Myocyte (in vitro differentiated cells): ENCODE measurements at regions not wholly inside any gene's neighbourhood (a gene's known extent, or its start where the extent isn't known, plus 50 kb on each side); places are given as distances from the start of the nearest gene placed in this dataset.
"Not testable (repeated sequence)": the region's sequence is repeated elsewhere in the genome, so short reads cannot be mapped to it uniquely, and the experiment has no call there.

Experiments
- DNase-seq: peaks from one replicate; pipeline ENCODE4 v3.0.0-alpha.2; 2012; ENCODE audit warnings: low read depth

DNA sequence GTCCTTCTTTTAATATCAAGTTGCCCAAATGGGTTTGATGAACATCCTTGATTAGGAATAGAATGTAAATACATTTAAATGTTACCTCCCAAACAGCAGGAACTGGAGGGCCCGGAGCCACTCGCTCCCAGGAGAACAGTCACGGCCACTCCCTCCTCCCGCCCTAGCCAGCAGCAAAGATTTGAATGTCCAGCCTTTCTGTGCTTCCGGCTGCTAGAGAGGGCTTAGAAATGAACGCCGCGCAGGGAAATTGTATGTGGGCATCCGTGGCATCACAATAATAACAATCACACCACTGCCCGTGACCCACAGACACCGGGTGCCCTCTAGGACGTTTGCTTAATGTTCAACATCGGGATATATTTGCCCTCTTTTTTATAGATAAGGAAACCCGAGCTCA is 164.9 kb upstream of the SALL3 start:
- no peak for DNase-seq

DNA sequence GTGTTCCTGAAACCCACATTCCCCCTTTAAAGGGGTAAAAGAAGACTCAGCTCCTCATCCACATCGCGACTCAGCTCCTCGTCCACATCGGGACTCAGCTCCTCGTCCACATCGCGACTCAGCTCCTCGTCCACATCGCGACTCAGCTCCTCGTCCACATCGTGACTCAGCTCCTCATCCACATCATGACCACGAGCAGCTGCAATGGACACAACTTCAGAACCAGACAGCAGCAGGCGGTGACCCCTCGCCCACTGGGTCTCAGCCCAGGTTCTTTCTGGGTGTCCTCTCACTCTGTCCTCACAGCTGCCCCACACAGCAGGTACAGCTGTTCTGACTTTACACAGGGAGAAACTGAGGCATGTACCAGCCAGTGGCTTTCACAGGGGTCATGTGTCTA is 163.5 kb upstream of the SALL3 start:
- DNase-seq: no peak

DNA sequence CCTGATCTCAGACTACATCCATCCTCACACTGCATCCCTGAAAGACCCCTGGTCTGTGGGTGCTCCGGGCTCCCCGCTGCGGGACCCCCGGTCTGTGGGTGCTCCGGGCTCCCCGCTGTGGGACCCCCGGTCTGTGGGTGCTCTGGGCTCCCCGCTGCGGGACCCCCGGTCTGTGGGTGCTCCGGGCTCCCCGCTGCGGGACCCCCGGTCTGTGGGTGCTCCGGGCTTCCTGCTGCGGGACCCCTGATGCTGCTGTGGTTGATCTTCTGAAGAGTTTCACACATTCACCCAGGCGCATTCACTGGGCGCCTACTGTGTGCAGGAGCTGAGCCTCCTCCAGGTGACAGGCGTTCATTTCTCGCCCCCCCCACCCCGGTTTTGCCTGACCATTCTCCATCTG is 162.7 kb upstream of the SALL3 start:
- DNase-seq: no peak

- DNase-seq: no peak
These were observed 161.1 kb upstream of the SALL3 start for GRCh38 chr18:78818495-78818894.

- no peak for DNase-seq
These were observed 160.7 kb upstream of the SALL3 start for GRCh38 chr18:78818961-78819360.

DNA sequence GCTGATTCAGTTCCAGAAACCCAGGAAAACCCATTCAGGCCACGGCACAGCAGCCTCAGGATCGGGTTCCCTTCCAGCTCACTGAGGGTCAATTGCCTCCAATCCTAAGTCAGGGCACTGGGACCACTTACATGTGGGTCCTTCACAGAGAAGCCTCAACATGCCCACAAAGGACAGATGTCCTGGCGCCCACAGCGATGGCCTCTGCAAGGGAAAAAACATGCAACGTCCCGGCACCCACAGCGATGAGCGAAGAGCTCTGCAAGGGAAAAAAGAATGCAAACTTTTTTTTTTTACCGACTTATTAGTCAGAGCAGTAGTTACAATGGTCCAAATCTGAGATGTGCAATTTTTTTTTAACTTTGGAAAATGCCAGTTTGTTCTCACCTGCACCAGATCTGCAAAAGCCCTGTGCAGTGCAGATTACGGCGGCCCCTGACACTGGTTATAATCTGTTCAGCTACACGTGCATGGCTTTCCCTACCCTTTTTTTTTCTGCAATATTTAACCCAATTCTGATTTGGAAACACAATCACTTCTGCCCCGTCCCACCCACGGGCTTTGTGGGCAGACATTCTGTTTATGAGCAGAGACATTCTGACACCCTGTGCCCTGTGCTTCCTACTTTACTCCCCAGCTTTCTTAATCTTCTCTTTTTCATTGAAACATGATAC is 159.3 kb upstream of the SALL3 start:
- DNase-seq: no peak

DNA sequence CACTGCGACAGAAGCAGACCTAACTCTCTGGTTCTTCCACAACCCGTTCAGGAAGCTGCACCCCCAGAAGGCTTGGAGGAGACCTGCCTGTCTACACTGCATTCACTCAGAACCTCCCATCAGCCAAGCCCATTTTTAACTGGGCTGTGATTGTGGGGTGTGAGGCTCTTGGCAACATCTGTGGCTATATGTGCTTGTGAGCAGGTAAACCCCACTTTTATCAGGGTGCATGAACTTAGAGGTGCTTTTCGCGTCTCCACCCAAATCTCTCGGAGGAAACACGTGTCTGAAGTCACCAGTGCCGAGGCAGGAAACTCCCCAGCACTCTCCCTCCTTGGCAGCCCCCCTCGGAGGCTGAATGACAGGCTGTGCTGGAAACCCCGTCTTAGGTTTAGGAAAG is 158.2 kb upstream of the SALL3 start:
- DNase-seq: no peak

- no peak for DNase-seq
These were observed 157.3 kb upstream of the SALL3 start for GRCh38 chr18:78822171-78822948.

DNA sequence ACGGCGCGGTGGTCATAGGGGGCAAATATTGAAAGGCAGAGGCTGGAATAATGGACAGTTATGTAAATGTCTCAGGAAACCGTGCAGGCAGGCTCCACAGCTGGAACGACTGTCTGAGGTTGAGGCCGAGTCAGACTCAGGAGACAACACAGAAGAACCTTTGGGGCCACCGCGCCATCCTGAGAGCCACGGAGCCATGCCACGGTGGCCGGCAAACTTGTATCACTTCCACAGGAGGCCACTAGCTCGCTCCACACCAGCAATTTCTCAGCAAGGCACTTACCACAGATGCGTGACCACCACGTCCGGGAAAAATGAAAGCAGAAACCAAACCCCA is 156.7 kb upstream of the SALL3 start:
- DNase-seq: no peak

GRCh38 chr18:78825168-78825567 is 154.4 kb upstream of the SALL3 start:
- no peak for DNase-seq

DNA sequence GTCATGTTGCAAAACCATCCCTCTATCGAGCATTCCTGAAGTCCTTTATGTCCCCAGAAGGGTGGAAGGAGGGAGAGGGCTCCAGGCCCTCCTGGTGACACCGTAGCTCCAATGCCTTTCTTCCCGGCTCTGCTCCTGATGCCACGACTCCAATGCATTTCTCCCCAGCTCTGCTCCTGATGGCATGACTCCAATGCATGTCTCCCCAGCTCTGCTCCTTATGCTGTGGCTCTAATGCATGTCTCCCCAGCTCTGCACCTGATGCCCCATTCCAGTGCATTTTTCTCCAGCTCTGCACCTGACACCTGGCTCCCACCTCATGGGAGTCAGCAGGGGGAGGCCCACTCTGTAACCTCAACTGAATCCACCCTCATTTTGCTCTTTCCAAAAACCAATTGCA is 153.0 kb upstream of the SALL3 start:
- DNase-seq: no peak

GRCh38 chr18:78827141-78827540 is 152.5 kb upstream of the SALL3 start:
- DNase-seq: no peak

GRCh38 chr18:78828131-78828530 is 151.5 kb upstream of the SALL3 start:
- no peak for DNase-seq

DNA sequence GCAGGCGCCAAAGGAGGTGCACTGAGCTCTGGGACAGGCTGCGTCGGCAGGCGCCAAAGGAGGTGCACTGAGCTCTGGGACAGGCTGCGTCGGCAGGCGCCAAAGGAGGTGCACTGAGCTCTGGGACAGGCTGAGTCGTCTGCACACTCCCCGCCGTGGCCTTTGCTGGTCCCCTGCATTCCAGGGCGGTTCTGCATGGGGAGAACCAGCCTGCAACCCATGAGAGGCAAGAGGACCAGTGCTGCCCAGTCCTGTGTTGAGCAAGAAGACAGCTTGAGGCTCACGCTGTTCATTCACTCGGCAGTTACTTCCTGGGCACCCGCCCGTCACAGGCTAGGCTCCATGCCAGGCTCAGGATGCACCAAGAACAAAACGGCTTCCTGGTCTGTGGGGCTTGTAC is 150.6 kb upstream of the SALL3 start:
- DNase-seq: not testable (repeated sequence)

GRCh38 chr18:78830161-78830560 is 149.5 kb upstream of the SALL3 start:
- no peak for DNase-seq

- no peak for DNase-seq
These were observed 148.8 kb upstream of the SALL3 start for GRCh38 chr18:78830826-78831225.

GRCh38 chr18:78831603-78832002 is 148.0 kb upstream of the SALL3 start:
- no peak for DNase-seq

DNA sequence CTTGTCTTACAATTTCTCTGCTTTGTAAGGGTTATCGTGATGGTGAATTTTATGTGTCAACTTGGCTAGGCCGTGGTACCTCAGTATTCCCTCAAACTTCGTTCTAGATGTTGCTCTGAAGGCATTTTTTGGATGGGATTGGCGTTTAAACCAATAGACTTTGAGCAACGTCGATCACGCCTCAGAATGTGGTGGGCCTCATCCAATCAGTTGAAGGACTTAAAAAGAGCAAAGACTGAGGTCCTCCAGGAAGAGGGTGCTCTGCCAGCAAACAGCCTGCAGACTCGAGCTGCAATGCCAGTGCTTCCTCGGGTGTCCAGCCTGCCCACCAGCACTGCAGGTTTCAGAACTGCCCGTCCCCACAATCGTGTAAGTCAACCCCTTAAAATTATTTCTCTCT is 145.8 kb upstream of the SALL3 start:
- DNase-seq: no peak

- DNase-seq: no peak
These were observed 142.8 kb upstream of the SALL3 start for GRCh38 chr18:78836838-78837237.

- no peak for DNase-seq
These were observed 141.9 kb upstream of the SALL3 start for GRCh38 chr18:78837754-78838153.

DNA sequence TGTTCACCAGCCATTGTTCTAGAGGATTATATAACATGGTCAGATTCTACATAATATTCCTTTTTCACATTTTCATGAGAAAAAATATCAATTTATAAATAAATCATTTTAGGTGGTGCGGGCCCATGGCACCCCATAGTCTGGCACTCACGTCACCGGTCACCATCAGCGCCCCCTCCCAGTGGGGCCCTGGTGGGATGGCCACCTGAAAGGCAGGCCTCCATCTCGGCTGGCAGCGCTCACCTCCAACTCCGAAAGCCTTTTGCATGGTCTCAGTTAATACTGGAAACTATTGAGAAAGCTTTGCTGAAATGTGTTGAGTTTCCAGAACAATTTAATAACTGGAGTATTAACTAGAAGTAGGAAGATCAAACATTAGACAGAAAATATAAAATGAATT is 141.4 kb upstream of the SALL3 start:
- no peak for DNase-seq

GRCh38 chr18:78849046-78849445 is 130.6 kb upstream of the SALL3 start:
- no peak for DNase-seq

DNA sequence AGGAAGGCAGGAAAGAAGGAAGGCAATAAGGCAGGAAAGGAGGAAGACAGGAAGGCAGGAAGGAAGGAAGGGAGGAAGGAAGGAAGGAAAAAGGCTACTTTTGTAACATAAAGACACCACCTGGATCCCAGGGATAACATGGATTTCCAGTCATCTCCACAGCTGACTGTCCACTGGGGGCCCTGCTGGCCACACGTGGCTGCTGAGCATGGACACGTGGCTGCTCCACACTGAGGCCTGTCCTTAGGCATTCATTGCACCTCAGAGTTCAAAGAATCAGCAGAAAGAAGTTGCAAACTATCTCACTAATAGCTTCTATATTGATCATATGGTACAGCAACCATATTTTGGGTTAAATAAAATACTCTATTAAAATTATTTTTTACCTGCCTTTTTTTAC is 130.2 kb upstream of the SALL3 start:
- no peak for DNase-seq
